Endometrium (tissue), 2 donors: ENCODE measurements at regions not wholly inside any gene's neighbourhood (a gene's known extent, or its start where the extent isn't known, plus 50 kb on each side); places are given as distances from the start of the nearest gene placed in this dataset.

Experiments used
- FAIRE-seq: peaks from 2 replicates; lab custom pipeline; 2012; peaks lifted over from hg19 to GRCh38; lab: Jason Lieb, UNC
- donor health status: control.
- donor health status: control.

GRCh38 chr11:127590314-127590713 is 589.7 kb upstream of the KIRREL3 start:
- FAIRE-seq, result no peak

- no peak for FAIRE-seq
These were observed 587.9 kb upstream of the KIRREL3 start for GRCh38 chr11:127588431-127588830.

GRCh38 chr11:127587511-127587910 is 586.9 kb upstream of the KIRREL3 start:
- no peak for FAIRE-seq

- no peak for FAIRE-seq
These were observed 575.6 kb upstream of the KIRREL3 start for GRCh38 chr11:127576210-127576609.

GRCh38 chr11:127574478-127574877 is 573.9 kb upstream of the KIRREL3 start:
- FAIRE-seq, result no peak

- no peak for FAIRE-seq
These were observed 568.3 kb upstream of the KIRREL3 start for GRCh38 chr11:127568891-127569290.

- no peak for FAIRE-seq
These were observed 566.8 kb upstream of the KIRREL3 start for GRCh38 chr11:127567237-127567932.

GRCh38 chr11:127564810-127565209 is 564.2 kb upstream of the KIRREL3 start:
- FAIRE-seq, result no peak

GRCh38 chr11:127559978-127560377 is 559.4 kb upstream of the KIRREL3 start:
- no peak for FAIRE-seq

- FAIRE-seq, result no peak
These were observed 551.9 kb upstream of the KIRREL3 start for GRCh38 chr11:127552446-127552845.

- no peak for FAIRE-seq
These were observed 530.6 kb upstream of the KIRREL3 start for GRCh38 chr11:127531167-127531566.

- FAIRE-seq, result no peak
These were observed 527.7 kb upstream of the KIRREL3 start for GRCh38 chr11:127528297-127528696.

- FAIRE-seq, result no peak
These were observed 524.0 kb upstream of the KIRREL3 start for GRCh38 chr11:127524618-127525017.

GRCh38 chr11:127521413-127521812 is 520.8 kb upstream of the KIRREL3 start:
- no peak for FAIRE-seq

GRCh38 chr11:127507851-127508250 is 507.3 kb upstream of the KIRREL3 start:
- no peak for FAIRE-seq

GRCh38 chr11:127506647-127507046 is 506.1 kb upstream of the KIRREL3 start:
- FAIRE-seq, result no peak

- FAIRE-seq, result no peak
These were observed 505.6 kb upstream of the KIRREL3 start for GRCh38 chr11:127506126-127506525.

- FAIRE-seq, result no peak
These were observed 495.6 kb upstream of the KIRREL3 start for GRCh38 chr11:127496165-127496564.

GRCh38 chr11:127493330-127494022 is 492.9 kb upstream of the KIRREL3 start:
- no peak for FAIRE-seq

- FAIRE-seq, result no peak
These were observed 491.5 kb upstream of the KIRREL3 start for GRCh38 chr11:127492029-127492428.

- FAIRE-seq, result no peak
These were observed 491.0 kb upstream of the KIRREL3 start for GRCh38 chr11:127491589-127491988.

GRCh38 chr11:127490896-127491295 is 490.3 kb upstream of the KIRREL3 start:
- FAIRE-seq, result no peak

GRCh38 chr11:127485541-127485940 is 485.0 kb upstream of the KIRREL3 start:
- no peak for FAIRE-seq

GRCh38 chr11:127481391-127481790 is 480.8 kb upstream of the KIRREL3 start:
- no peak for FAIRE-seq
